Thyroid gland (tissue), 4 donors: ENCODE measurements at regions not wholly inside any gene's neighbourhood (a gene's known extent, or its start where the extent isn't known, plus 50 kb on each side); places are given as distances from the start of the nearest gene placed in this dataset.
"Not testable (repeated sequence)": the region's sequence is repeated elsewhere in the genome, so short reads cannot be mapped to it uniquely, and the experiment has no call there.

Experiments
- POLR2A ChIP-seq, 2 donors: fragments of 450-650 bp; IDR thresholded peaks; one replicate each; pipeline ENCODE4 v1.6.1; 2017; ENCODE audit warnings: antibody characterized with exemption in 2 of 2, mild to moderate bottlenecking in 2 of 2, moderate library complexity in 1 of 2
- TF ChIP-seq, protein P1 (sequence below), 6 experiments: fragments of 200-600 bp in 3 of 6; fragments of 450-650 bp in 3 of 6; sonication (generic) in 3 of 6; IDR thresholded peaks; one replicate each; pipeline ENCODE4 v1.5.1; 2016 to 2019; ENCODE audit warnings: antibody characterized with exemption in 6 of 6, mild to moderate bottlenecking in 2 of 6, inconsistent platforms in 1 of 6, moderate library complexity in 1 of 6

DNA sequence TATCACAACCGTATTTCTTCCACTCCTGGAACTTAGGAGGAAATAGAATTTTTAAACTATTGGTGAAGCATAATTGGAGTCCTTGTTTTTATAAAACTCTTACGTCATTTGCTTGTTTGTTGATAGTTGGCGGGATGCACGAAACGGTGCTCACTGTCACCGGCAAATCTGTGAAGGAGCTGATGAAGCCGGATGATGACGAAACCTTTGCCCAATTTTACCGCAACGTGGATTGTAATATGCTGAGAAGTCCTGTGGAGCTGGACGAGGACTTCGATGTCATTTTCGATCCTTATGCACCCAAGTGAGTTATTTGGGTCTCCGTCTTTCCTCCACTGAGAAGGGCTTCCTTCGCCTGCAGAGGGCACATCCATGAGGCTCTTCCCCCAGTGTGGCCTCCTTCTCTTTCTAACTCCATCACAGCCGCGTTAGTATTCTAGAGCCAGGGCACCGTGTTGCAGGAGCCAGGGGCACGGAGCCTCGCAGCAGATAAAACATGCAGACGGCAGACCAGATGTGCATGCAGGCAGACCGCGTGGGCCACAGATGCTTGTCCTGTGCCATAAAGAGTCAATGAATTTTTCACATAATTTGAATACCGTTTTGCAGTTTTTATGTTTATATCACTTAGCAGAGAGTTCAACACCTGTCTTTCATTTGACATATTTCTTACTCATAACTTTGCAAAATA, 61.5 kb upstream of the LYZL2 start:
- TF ChIP-seq, protein P1, sequence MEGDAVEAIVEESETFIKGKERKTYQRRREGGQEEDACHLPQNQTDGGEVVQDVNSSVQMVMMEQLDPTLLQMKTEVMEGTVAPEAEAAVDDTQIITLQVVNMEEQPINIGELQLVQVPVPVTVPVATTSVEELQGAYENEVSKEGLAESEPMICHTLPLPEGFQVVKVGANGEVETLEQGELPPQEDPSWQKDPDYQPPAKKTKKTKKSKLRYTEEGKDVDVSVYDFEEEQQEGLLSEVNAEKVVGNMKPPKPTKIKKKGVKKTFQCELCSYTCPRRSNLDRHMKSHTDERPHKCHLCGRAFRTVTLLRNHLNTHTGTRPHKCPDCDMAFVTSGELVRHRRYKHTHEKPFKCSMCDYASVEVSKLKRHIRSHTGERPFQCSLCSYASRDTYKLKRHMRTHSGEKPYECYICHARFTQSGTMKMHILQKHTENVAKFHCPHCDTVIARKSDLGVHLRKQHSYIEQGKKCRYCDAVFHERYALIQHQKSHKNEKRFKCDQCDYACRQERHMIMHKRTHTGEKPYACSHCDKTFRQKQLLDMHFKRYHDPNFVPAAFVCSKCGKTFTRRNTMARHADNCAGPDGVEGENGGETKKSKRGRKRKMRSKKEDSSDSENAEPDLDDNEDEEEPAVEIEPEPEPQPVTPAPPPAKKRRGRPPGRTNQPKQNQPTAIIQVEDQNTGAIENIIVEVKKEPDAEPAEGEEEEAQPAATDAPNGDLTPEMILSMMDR (IDR thresholded peaks at IDR 0.05): not testable (repeated sequence)
- TF ChIP-seq POLR2A (IDR thresholded peaks at IDR 0.05): not testable (repeated sequence)
